ENCODE measurements at regions not wholly inside any gene's neighbourhood (a gene's known extent, or its start where the extent isn't known, plus 50 kb on each side); places are given as distances from the start of the nearest gene placed in this dataset.

- no peak for TF ChIP-seq E2F6 (IDR thresholded peaks at IDR 0.05)
- TF ChIP-seq SAP30 (IDR thresholded peaks at IDR 0.05; ENCODE audit: insufficient read depth, insufficient replicate concordance, low read length): no peak
Observed at GRCh38 chr1:36728846-36729245, 246.1 kb upstream of the CSF3R start (continued).

Data from H1 (cell line).